Panc1 (cell line): ENCODE measurements at regions not wholly inside any gene's neighbourhood (a gene's known extent, or its start where the extent isn't known, plus 50 kb on each side); places are given as distances from the start of the nearest gene placed in this dataset.

Source experiments
- ATAC-seq: fragments of 200-7000 bp; cut with Tn5 transposase; 2 replicates; pipeline ENCODE4 v1.9.1; 2020; ENCODE audit warnings: mild to moderate bottlenecking, moderate library complexity
- BruUV-seq: library from RNA; stranded (reverse); fragments of 400-500 nt; replicated peaks from 2 replicates; lab custom pipeline; 2021; lab: Mats Ljungman, UMichigan
- CTCF ChIA-PET: fragments of 300-600 bp; sonication (Branson Sonifier 250); formaldehyde crosslinking; loops from one replicate; lab custom pipeline; 2022; ENCODE audit warnings: antibody characterized with exemption; lab: Charles Lee
- POLR2A ChIA-PET: fragments of 300-600 bp; sonication (Branson Sonifier 250); formaldehyde crosslinking; loops from one replicate; lab custom pipeline; 2022; ENCODE audit warnings: antibody characterized with exemption; lab: Charles Lee
- DNase-seq: peaks from one replicate; pipeline ENCODE4 v3.0.0-alpha.2; 2010; ENCODE audit warnings: low read depth, low spot score
- H3K27ac ChIP-seq: 2 replicates; pipeline ENCODE4 v1.5.1; 2011; ENCODE audit warnings: mild to moderate bottlenecking, low read length, inconsistent platforms
- H3K27me3 ChIP-seq: fragments of 200-500 bp; sonication (Bioruptor generic); 2 replicates; pipeline ENCODE4 v1.6.0; 2014; ENCODE audit warnings: low read length, inconsistent platforms; ENCODE audit not compliant: control insufficient read depth, insufficient read depth
- H3K36me3 ChIP-seq: fragments of 200-500 bp; sonication (Bioruptor generic); 2 replicates; pipeline ENCODE4 v1.5.1; 2014; ENCODE audit warnings: inconsistent platforms, mild to moderate bottlenecking, low read length, moderate library complexity; ENCODE audit not compliant: control insufficient read depth, insufficient read depth
- H3K4me1 ChIP-seq: 2 replicates; pipeline ENCODE4 v1.5.1; 2011; ENCODE audit warnings: inconsistent platforms, mild to moderate bottlenecking, low read length, moderate library complexity; ENCODE audit not compliant: control insufficient read depth, insufficient read depth
- H3K4me3 ChIP-seq, 2 experiments: 2 replicates each; pipeline ENCODE4 v1.5.1; 2011 to 2012; ENCODE audit warnings: low read depth in 2 of 2, low read length in 2 of 2, mild to moderate bottlenecking in 2 of 2, inconsistent platforms in 1 of 2, moderate library complexity in 1 of 2
- H3K9me3 ChIP-seq: fragments of 200-500 bp; sonication (Bioruptor generic); 2 replicates; pipeline ENCODE4 v1.5.1; 2014; ENCODE audit warnings: low read depth, mild to moderate bottlenecking, inconsistent platforms, low read length, moderate library complexity; ENCODE audit not compliant: control insufficient read depth, insufficient read depth
- POLR2AphosphoS5 ChIP-seq: IDR thresholded peaks from 2 replicates; pipeline ENCODE4 v1.6.1; 2012; ENCODE audit warnings: mild to moderate bottlenecking, low read depth, low read length, moderate library complexity
- SIN3A ChIP-seq: IDR thresholded peaks from 2 replicates; pipeline ENCODE4 v1.6.1; 2012; ENCODE audit warnings: low read depth, mild to moderate bottlenecking, low read length, moderate library complexity, borderline replicate concordance; ENCODE audit not compliant: insufficient read depth
- TCF7L2 ChIP-seq: IDR thresholded peaks from 2 replicates; pipeline ENCODE4 v1.6.1; 2011; ENCODE audit warnings: mild to moderate bottlenecking, low read depth, low read length, inconsistent platforms
- in situ Hi-C: cut with HindIII; loops from 2 replicates; pipeline ENCODE4 v1.10.0; 2016; ENCODE audit warnings: low sequenced_read_pairs, low pct_unique_long_range_greater_than_20kb
- intact Hi-C: fragments of 100-400 bp; cut with micrococcal nuclease; formaldehyde crosslinking; loops from one replicate; pipeline ENCODE4 v1.10.0; 2022; ENCODE audit not compliant: unreplicated experiment
- TF ChIP-seq, protein P1 (sequence below), 2 experiments: IDR thresholded peaks; 2 replicates each; pipeline ENCODE4 v1.6.1; 2011 to 2012; ENCODE audit warnings: low read depth in 2 of 2, control low read depth in 1 of 2, low read length in 1 of 2, mild to moderate bottlenecking in 1 of 2, moderate library complexity in 1 of 2; ENCODE audit not compliant: insufficient read depth in 1 of 2
- TF ChIP-seq, protein P2 (sequence below): fragments of 450-650 bp; IDR thresholded peaks from 2 replicates; pipeline ENCODE4 v1.5.1; 2017; ENCODE audit warnings: mild to moderate bottlenecking

DNA sequence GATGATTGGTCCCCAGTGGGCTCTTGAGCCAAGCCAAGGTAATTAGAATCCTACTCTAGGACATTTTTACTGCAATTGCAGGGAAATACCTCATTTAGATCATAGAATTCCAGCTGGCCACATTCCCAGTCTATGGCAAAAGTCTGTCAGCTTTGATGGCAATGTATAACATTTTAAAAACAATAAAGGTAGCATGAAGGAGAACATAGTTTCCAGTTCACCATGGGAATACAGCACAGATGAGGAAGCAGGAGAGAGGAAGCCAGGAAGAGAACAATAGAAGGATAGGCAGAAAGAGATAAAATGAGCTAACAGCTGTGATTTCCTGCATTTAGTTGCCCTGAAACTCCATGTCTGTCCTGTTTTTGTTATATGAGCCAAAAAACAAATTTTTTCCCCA is 897.3 kb upstream of the DDX18 start:
- DNase-seq (no peak), ATAC-seq (no peak)
- Histone ChIP-seq H3K36me3 (no peaks in the 10 kb centered on the region), H3K4me3 (no peak overlapping the region), H3K27ac (no peak overlapping the region), H3K27me3 (no peaks in the 10 kb centered on the region), H3K4me1 (no peaks in the 10 kb centered on the region), H3K9me3 (no peaks in the 10 kb centered on the region)
- intact Hi-C loops, result no loop called here
- no TSS peak for BruUV-seq
- ChIA-PET POLR2A (no interaction called here), CTCF (no interaction called here)
- TF ChIP-seq SIN3A, result no peak
- in situ Hi-C loops, result no loop called here

DNA sequence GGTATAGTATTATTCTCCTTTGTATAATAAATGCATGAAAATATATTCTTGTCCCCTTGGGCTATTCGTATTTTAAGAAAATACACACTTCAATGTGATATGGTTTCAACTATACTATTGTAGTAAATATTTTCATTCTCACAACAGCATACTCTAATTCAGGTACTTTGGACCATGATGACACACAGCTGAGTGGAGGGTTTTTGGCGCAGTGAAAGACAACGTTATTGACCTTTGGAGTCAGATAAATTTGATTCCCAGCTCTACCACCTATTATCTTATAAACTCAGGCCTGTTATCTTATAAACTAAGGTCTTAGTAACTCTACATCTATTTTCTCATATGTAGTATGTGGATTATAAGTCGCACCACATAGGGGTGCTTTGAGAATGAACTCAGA is 895.9 kb upstream of the DDX18 start:
- no TSS peak for BruUV-seq
- POLR2A ChIA-PET, result no interaction called here
- CTCF ChIA-PET, result no interaction called here
- H3K4me1 ChIP-seq, result no peaks in the 10 kb centered on the region
- DNase-seq (no peak), ATAC-seq (no peak)
- TF ChIP-seq, protein P1, sequence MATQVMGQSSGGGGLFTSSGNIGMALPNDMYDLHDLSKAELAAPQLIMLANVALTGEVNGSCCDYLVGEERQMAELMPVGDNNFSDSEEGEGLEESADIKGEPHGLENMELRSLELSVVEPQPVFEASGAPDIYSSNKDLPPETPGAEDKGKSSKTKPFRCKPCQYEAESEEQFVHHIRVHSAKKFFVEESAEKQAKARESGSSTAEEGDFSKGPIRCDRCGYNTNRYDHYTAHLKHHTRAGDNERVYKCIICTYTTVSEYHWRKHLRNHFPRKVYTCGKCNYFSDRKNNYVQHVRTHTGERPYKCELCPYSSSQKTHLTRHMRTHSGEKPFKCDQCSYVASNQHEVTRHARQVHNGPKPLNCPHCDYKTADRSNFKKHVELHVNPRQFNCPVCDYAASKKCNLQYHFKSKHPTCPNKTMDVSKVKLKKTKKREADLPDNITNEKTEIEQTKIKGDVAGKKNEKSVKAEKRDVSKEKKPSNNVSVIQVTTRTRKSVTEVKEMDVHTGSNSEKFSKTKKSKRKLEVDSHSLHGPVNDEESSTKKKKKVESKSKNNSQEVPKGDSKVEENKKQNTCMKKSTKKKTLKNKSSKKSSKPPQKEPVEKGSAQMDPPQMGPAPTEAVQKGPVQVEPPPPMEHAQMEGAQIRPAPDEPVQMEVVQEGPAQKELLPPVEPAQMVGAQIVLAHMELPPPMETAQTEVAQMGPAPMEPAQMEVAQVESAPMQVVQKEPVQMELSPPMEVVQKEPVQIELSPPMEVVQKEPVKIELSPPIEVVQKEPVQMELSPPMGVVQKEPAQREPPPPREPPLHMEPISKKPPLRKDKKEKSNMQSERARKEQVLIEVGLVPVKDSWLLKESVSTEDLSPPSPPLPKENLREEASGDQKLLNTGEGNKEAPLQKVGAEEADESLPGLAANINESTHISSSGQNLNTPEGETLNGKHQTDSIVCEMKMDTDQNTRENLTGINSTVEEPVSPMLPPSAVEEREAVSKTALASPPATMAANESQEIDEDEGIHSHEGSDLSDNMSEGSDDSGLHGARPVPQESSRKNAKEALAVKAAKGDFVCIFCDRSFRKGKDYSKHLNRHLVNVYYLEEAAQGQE (IDR thresholded peaks at IDR 0.05; ENCODE audit: insufficient read depth in 1 of 2, low read depth in 2 of 2, low read length in 1 of 2), result no peak
- TF ChIP-seq POLR2AphosphoS5, result no peak
- TF ChIP-seq, protein P2, sequence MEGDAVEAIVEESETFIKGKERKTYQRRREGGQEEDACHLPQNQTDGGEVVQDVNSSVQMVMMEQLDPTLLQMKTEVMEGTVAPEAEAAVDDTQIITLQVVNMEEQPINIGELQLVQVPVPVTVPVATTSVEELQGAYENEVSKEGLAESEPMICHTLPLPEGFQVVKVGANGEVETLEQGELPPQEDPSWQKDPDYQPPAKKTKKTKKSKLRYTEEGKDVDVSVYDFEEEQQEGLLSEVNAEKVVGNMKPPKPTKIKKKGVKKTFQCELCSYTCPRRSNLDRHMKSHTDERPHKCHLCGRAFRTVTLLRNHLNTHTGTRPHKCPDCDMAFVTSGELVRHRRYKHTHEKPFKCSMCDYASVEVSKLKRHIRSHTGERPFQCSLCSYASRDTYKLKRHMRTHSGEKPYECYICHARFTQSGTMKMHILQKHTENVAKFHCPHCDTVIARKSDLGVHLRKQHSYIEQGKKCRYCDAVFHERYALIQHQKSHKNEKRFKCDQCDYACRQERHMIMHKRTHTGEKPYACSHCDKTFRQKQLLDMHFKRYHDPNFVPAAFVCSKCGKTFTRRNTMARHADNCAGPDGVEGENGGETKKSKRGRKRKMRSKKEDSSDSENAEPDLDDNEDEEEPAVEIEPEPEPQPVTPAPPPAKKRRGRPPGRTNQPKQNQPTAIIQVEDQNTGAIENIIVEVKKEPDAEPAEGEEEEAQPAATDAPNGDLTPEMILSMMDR, result no peak
- TF ChIP-seq TCF7L2, result no peak
- no peak for TF ChIP-seq SIN3A
- intact Hi-C loops (no loop called here), in situ Hi-C loops (no loop called here)
- H3K4me3 ChIP-seq, result no peak overlapping the region
- no peaks in the 10 kb centered on the region for H3K36me3 ChIP-seq
- no peaks in the 10 kb centered on the region for H3K27me3 ChIP-seq
- no peaks in the 10 kb centered on the region for H3K9me3 ChIP-seq
- H3K27ac ChIP-seq, result no peak overlapping the region

DNA sequence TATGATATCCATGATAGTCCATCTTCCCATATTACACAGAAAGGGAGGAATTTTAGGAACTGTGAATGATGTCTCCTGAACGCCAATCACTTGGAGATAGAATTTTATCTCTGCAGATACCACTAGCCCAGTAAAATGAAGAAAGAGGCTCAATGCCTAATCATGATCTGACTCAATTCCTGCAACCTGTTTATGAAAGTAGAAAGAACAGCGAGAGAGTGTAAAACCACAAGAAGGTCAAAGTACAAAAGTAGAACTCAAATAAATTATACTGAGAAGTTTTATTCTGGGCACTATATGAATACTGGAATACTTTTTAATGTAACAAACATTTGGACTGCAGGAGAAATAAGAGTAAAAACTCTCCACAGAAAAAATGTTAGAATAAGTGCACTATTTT is 892.1 kb upstream of the DDX18 start:
- in situ Hi-C loops (no loop called here), intact Hi-C loops (no loop called here)
- Histone ChIP-seq H3K4me3 (no peak overlapping the region), H3K9me3 (no peaks in the 10 kb centered on the region), H3K4me1 (no peaks in the 10 kb centered on the region), H3K36me3 (no peaks in the 10 kb centered on the region), H3K27me3 (no peaks in the 10 kb centered on the region), H3K27ac (no peak overlapping the region)
- CTCF ChIA-PET, result no interaction called here
- DNase-seq, result no peak
- POLR2A ChIA-PET, result no interaction called here
- no peak for ATAC-seq
- BruUV-seq, result no TSS peak
- no peak for TF ChIP-seq TCF7L2
- TF ChIP-seq, protein P1 (IDR thresholded peaks at IDR 0.05; ENCODE audit: insufficient read depth in 1 of 2, low read depth in 2 of 2, low read length in 1 of 2), result no peak
- TF ChIP-seq POLR2AphosphoS5, result no peak
